Neuronal stem cell (in vitro differentiated cells): ENCODE measurements at regions not wholly inside any gene's neighbourhood (a gene's known extent, or its start where the extent isn't known, plus 50 kb on each side); places are given as distances from the start of the nearest gene placed in this dataset.
A peak's percentile ranks its signal among the peaks of the same experiment; 100 is the strongest.

Experiments used
- DNase-seq: peaks from one replicate; pipeline ENCODE4 v3.0.0-alpha.2; 2013; ENCODE audit warnings: low spot score
- H2AFZ ChIP-seq: one replicate; pipeline ENCODE4 v1.6.1; 2013; ENCODE audit warnings: mild to moderate bottlenecking, low read length, inconsistent platforms
- H2AK5ac ChIP-seq: 2 replicates; pipeline ENCODE4 v1.6.1; 2013; ENCODE audit warnings: low read depth, mild to moderate bottlenecking, inconsistent platforms, low read length, moderate library complexity, mixed read lengths
- H2BK120ac ChIP-seq: 2 replicates; pipeline ENCODE4 v1.6.1; 2013; ENCODE audit warnings: low read depth, mild to moderate bottlenecking, inconsistent platforms, low read length, moderate library complexity, mixed read lengths
- H2BK12ac ChIP-seq: one replicate; pipeline ENCODE4 v1.6.1; 2013; ENCODE audit warnings: low read length, inconsistent platforms
- H2BK15ac ChIP-seq: 2 replicates; pipeline ENCODE4 v1.6.1; 2013; ENCODE audit warnings: mild to moderate bottlenecking, low read length, inconsistent platforms, mixed read lengths
- H2BK5ac ChIP-seq: one replicate; pipeline ENCODE4 v1.6.1; 2013; ENCODE audit warnings: inconsistent platforms, mild to moderate bottlenecking, low read length, moderate library complexity
- H3K14ac ChIP-seq: one replicate; pipeline ENCODE4 v1.6.1; 2013; ENCODE audit warnings: low read length, inconsistent platforms
- H3K18ac ChIP-seq: 2 replicates; pipeline ENCODE4 v1.6.1; 2013; ENCODE audit warnings: low read length, inconsistent platforms
- H3K23ac ChIP-seq: 2 replicates; pipeline ENCODE4 v1.6.1; 2013; ENCODE audit warnings: low read depth, mild to moderate bottlenecking, mixed read lengths, low read length, inconsistent platforms; ENCODE audit not compliant: poor library complexity
- H3K27ac ChIP-seq: replicated peaks from 3 replicates; pipeline ENCODE4 v1.5.1; 2013; ENCODE audit warnings: low read length, inconsistent platforms
- H3K27me3 ChIP-seq, 3 experiments: 2 replicates each; pipeline ENCODE4 v1.6.1; 2013; ENCODE audit warnings: low read length in 3 of 3, mild to moderate bottlenecking in 2 of 3, inconsistent platforms in 1 of 3, low read depth in 1 of 3, mixed read lengths in 1 of 3, moderate library complexity in 1 of 3; ENCODE audit not compliant: control insufficient read depth in 3 of 3, insufficient read depth in 3 of 3
- H3K36me3 ChIP-seq, 2 donors: replicated peaks in 1 of 2; 2 replicates each; pipeline ENCODE4 v1.6.1; 2013; ENCODE audit warnings: low read length in 2 of 2; ENCODE audit not compliant: control insufficient read depth in 2 of 2, insufficient read depth in 2 of 2
- H3K4ac ChIP-seq: 2 replicates; pipeline ENCODE4 v1.6.1; 2013; ENCODE audit warnings: inconsistent platforms, mild to moderate bottlenecking, low read length, moderate library complexity
- H3K4me1 ChIP-seq, 2 donors: 1 replicate in 1 of 2; 2 replicates in 1 of 2; pipeline ENCODE4 v1.6.1; 2013; ENCODE audit warnings: low read length in 2 of 2, low read depth in 1 of 2; ENCODE audit not compliant: control insufficient read depth in 2 of 2, insufficient read depth in 1 of 2
- H3K4me2 ChIP-seq: one replicate; pipeline ENCODE4 v1.6.1; 2013; ENCODE audit warnings: mild to moderate bottlenecking, low read length, inconsistent platforms; ENCODE audit not compliant: insufficient read depth, poor library complexity, severe bottlenecking
- H3K4me3 ChIP-seq, 2 donors: 2 replicates each; pipeline ENCODE4 v1.5.1; 2013; ENCODE audit warnings: low read length in 2 of 2, mild to moderate bottlenecking in 2 of 2, inconsistent platforms in 1 of 2, moderate library complexity in 1 of 2
- H3K79me1 ChIP-seq: one replicate; pipeline ENCODE4 v1.6.1; 2013; ENCODE audit warnings: low read depth, mild to moderate bottlenecking, inconsistent platforms, low read length, moderate library complexity
- H3K9ac ChIP-seq: one replicate; pipeline ENCODE4 v1.6.1; 2013; ENCODE audit warnings: mild to moderate bottlenecking, low read depth, low read length, inconsistent platforms; ENCODE audit not compliant: poor library complexity
- H3K9me3 ChIP-seq, 2 donors: replicated peaks in 1 of 2; 2 replicates each; pipeline versions ENCODE3 to v1.6.1; 2013; ENCODE audit warnings: low read length in 2 of 2, mild to moderate bottlenecking in 2 of 2, inconsistent platforms in 1 of 2, low read depth in 1 of 2, mixed read lengths in 1 of 2, moderate library complexity in 1 of 2; ENCODE audit not compliant: control insufficient read depth in 2 of 2, insufficient read depth in 1 of 2
- H4K8ac ChIP-seq: one replicate; pipeline ENCODE4 v1.6.1; 2013; ENCODE audit warnings: low read depth, mild to moderate bottlenecking, inconsistent platforms, low read length, moderate library complexity
- H4K91ac ChIP-seq: one replicate; pipeline ENCODE4 v1.6.1; 2013; ENCODE audit warnings: low read length, low read depth, mild to moderate bottlenecking, inconsistent platforms; ENCODE audit not compliant: poor library complexity
- WGBS, 2 donors: extraction: QIAGEN DNeasy Blood & Tissue Kit; methylation state at CpG; one replicate each; pipeline ENCODE4 v1.1.7; 2013; ENCODE audit warnings: missing lambda C conversion rate in 2 of 2, mixed read lengths in 1 of 2; ENCODE audit not compliant: insufficient read length in 2 of 2, insufficient replicate concordance in 1 of 2; ENCODE audit errors: extremely low coverage in 2 of 2; 5-methylcytosine and 5-hydroxymethylcytosine counted together

- Histone ChIP-seq H3K27me3 (no peaks in the 10 kb centered on the region), H3K4ac (no peak overlapping the region), H3K4me2 (no peak overlapping the region), H3K79me1 (no peaks in the 10 kb centered on the region), H3K27ac (no peak overlapping the region), H3K14ac (no peak overlapping the region), H2AFZ (no peak overlapping the region), H3K23ac (no peak overlapping the region), H2BK12ac (no peak overlapping the region), H2BK120ac (no peak overlapping the region), H3K18ac (no peak overlapping the region), H3K4me3 (no peak overlapping the region), H3K9ac (no peak overlapping the region), H3K36me3 (no peaks in the 10 kb centered on the region), H2BK5ac (no peak overlapping the region), H2BK15ac (no peak overlapping the region), H3K4me1 (peaks cover 0 to 2% of the 10 kb centered on the region in 2 donors), H2AK5ac (no peak overlapping the region), H4K91ac (no peak overlapping the region), H3K9me3 (no peaks in the 10 kb centered on the region), H4K8ac (no peak overlapping the region)
- no peak for DNase-seq
Measured at GRCh38 chr2:63695583-63695982, 106.8 kb downstream of the MDH1 start.

- no peak overlapping the region for H2BK12ac ChIP-seq
- H3K9me3 ChIP-seq, result no peaks in the 10 kb centered on the region
- H3K79me1 ChIP-seq, result no peaks in the 10 kb centered on the region
- H3K27me3 ChIP-seq, result no peaks in the 10 kb centered on the region
- H2BK5ac ChIP-seq, result no peak overlapping the region
- H3K14ac ChIP-seq, result no peak overlapping the region
- no peak overlapping the region for H3K27ac ChIP-seq
- H2BK120ac ChIP-seq, result no peak overlapping the region
- H2AFZ ChIP-seq, result no peak overlapping the region
- H3K23ac ChIP-seq, result no peak overlapping the region
- no peak overlapping the region for H3K4me3 ChIP-seq
- no peak overlapping the region for H3K9ac ChIP-seq
- H4K91ac ChIP-seq, result no peak overlapping the region
- peaks cover 0 to 2% of the 10 kb centered on the region in 2 donors for H3K4me1 ChIP-seq
- WGBS, 2 donors, result no CpG with 5 or more reads among the region's 1 CpG
- DNase-seq, result no peak
- H3K4ac ChIP-seq, result no peak overlapping the region
- H3K36me3 ChIP-seq, result no peaks in the 10 kb centered on the region
- no peak overlapping the region for H2AK5ac ChIP-seq
- no peak overlapping the region for H3K18ac ChIP-seq
- H2BK15ac ChIP-seq, result no peak overlapping the region
- no peak overlapping the region for H3K4me2 ChIP-seq
- H4K8ac ChIP-seq, result no peak overlapping the region
Measured at GRCh38 chr2:63696496-63696895, 107.7 kb downstream of the MDH1 start.

GRCh38 chr2:63697160-63697559, 108.4 kb downstream of the MDH1 start:
- Histone ChIP-seq H3K4me1 (peaks cover 0 to 2% of the 10 kb centered on the region in 2 donors), H2BK120ac (no peak overlapping the region), H3K4me2 (no peak overlapping the region), H2BK15ac (no peak overlapping the region), H3K14ac (no peak overlapping the region), H2BK12ac (no peak overlapping the region), H3K4me3 (no peak overlapping the region), H3K79me1 (no peaks in the 10 kb centered on the region), H3K36me3 (no peaks in the 10 kb centered on the region), H3K9ac (no peak overlapping the region), H2AK5ac (no peak overlapping the region), H2BK5ac (no peak overlapping the region), H3K27me3 (no peaks in the 10 kb centered on the region), H3K23ac (no peak overlapping the region), H4K91ac (no peak overlapping the region), H2AFZ (no peak overlapping the region), H3K4ac (no peak overlapping the region), H4K8ac (no peak overlapping the region), H3K9me3 (no peaks in the 10 kb centered on the region), H3K18ac (no peak overlapping the region), H3K27ac (no peak overlapping the region)
- no CpG with 5 or more reads among the region's 4 CpGs for WGBS, 2 donors
- no peak for DNase-seq

- H3K23ac ChIP-seq, result no peak overlapping the region
- peak overlapping the region; percentile 81 for H2AFZ ChIP-seq
- H2AK5ac ChIP-seq, result no peak overlapping the region
- H3K4ac ChIP-seq, result no peak overlapping the region
- H3K4me1 ChIP-seq, result no peaks in the 10 kb centered on the region
- H2BK120ac ChIP-seq, result no peak overlapping the region
- no CpG with 5 or more reads among the region's 6 CpGs for WGBS, 2 donors
- H3K36me3 ChIP-seq, result no peaks in the 10 kb centered on the region
- no peaks in the 10 kb centered on the region for H3K9me3 ChIP-seq
- peak; percentile 20 for DNase-seq
- H2BK15ac ChIP-seq, result no peak overlapping the region
- H2BK5ac ChIP-seq, result no peak overlapping the region
- no peaks in the 10 kb centered on the region for H3K79me1 ChIP-seq
- H3K14ac ChIP-seq, result no peak overlapping the region
- H3K9ac ChIP-seq, result no peak overlapping the region
- H2BK12ac ChIP-seq, result no peak overlapping the region
- H3K27ac ChIP-seq, result no peak overlapping the region
- no peaks in the 10 kb centered on the region for H3K27me3 ChIP-seq
- H4K91ac ChIP-seq, result no peak overlapping the region
- H4K8ac ChIP-seq, result no peak overlapping the region
- H3K18ac ChIP-seq, result no peak overlapping the region
- H3K4me3 ChIP-seq, result no peak overlapping the region
- H3K4me2 ChIP-seq, result no peak overlapping the region
Measured at GRCh38 chr2:63698786-63699548, 110.2 kb downstream of the MDH1 start.
